ENCODE measurements at regions not wholly inside any gene's neighbourhood (a gene's known extent, or its start where the extent isn't known, plus 50 kb on each side); places are given as distances from the start of the nearest gene placed in this dataset.

DNA sequence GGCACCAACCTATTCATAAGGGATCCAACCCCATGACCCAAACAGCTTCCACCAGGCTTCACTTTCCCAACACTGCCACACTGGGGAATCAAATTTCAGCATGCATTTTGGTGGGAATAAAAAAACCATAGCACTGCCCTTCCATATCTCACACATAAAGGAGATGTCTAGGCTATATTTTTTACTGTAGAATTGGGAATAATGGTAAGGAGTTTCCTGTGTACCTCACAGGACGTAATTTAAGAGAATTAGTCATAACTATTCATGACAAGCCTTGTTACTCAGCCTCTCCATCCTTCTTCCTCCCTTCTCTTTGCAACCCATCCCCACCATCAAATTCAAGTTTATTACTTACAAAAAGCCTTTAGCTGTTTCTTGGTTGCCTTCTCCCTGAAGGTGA lies 352.1 kb downstream of the MLLT3 start:
- TF ChIP-seq Cebpa-rat (IDR thresholded peaks at IDR 0.05) = no peak
- peaks cover 12% of the 10 kb centered on the region for H3K9me3 ChIP-seq
- H3K9ac ChIP-seq = no peak overlapping the region
- no peaks in the 10 kb centered on the region for H3K27me3 ChIP-seq
- H3K4me2 ChIP-seq = no peak overlapping the region
- no peaks in the 10 kb centered on the region for H4K20me1 ChIP-seq
- H3K4me1 ChIP-seq = no peaks in the 10 kb centered on the region
- H3K4me3 ChIP-seq = no peak overlapping the region
- H3K36me3 ChIP-seq = no peaks in the 10 kb centered on the region
- H3K27ac ChIP-seq = no peak overlapping the region

DNA sequence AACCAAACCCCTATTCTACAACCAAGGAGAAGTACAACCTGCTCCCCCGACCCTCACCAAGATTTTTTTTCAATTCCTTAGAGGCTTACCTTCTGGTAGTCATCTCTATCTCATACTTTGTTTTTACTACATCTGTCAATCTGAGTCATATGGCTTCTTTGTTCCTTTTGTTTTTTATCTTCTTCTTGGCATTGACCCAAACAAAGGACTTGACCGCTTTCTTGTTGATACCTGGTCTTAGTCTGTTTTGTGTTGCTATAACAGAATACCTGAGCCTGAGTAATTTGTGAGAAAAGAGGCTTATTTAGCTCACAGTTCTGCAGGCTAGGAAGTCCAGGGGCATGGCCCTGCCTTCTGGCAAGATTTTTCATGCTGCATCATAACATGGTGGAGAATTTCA lies 352.7 kb downstream of the MLLT3 start:
- H3K27ac ChIP-seq = no peak overlapping the region
- no peaks in the 10 kb centered on the region for H4K20me1 ChIP-seq
- H3K9ac ChIP-seq = no peak overlapping the region
- H3K9me3 ChIP-seq = peaks cover 9% of the 10 kb centered on the region
- H3K36me3 ChIP-seq = no peaks in the 10 kb centered on the region
- no peak overlapping the region for H3K4me2 ChIP-seq
- no peaks in the 10 kb centered on the region for H3K27me3 ChIP-seq
- H3K4me3 ChIP-seq = no peak overlapping the region
- TF ChIP-seq Cebpa-rat (IDR thresholded peaks at IDR 0.05) = no peak
- H3K4me1 ChIP-seq = no peaks in the 10 kb centered on the region

DNA sequence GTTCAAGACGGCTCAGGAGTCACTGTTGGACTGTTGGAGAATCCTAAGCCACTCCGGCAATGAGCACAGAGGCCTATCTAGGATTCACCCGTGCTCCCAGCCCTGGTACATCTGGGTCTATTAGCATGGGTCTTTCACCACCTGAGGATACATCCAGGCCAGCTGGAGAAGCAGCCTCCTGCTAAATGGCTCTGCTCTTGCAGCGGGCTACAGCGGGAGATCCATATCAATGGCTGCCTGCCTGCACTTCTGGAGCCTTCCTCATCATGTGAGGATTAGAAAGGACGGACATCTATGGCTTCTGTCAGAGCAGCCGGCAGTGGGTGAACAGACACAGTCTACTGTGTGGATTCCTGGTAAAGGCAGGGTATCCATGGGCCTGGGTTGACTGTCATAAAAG lies 357.4 kb downstream of the MLLT3 start:
- TF ChIP-seq Cebpa-rat (IDR thresholded peaks at IDR 0.05) = no peak
- no peak overlapping the region for H3K27ac ChIP-seq
- H3K9ac ChIP-seq = no peak overlapping the region
- H4K20me1 ChIP-seq = no peaks in the 10 kb centered on the region
- no peaks in the 10 kb centered on the region for H3K4me1 ChIP-seq
- peaks cover 7% of the 10 kb centered on the region for H3K9me3 ChIP-seq
- no peak overlapping the region for H3K4me3 ChIP-seq
- H3K27me3 ChIP-seq = no peaks in the 10 kb centered on the region
- no peak overlapping the region for H3K4me2 ChIP-seq
- H3K36me3 ChIP-seq = no peaks in the 10 kb centered on the region

DNA sequence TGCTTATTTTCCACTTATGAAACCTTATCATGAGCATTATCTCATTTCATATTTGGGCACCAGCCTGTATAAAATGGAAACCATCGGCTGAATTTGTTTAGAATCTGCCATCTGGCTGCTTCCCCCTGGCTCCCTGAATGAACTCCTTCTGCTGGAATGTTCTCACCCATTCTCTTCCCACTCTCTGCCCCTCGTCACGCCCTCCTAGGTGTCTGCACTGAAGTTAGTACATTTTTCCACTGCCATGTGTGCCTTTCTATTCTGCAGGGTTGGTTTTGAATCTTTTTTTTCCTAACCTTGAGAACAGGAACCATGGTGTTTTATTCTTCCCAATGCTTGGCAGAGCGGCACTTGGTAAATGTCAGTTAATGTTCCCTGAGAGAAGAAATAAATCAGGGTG lies 359.7 kb downstream of the MLLT3 start:
- Histone ChIP-seq H3K4me2 (no peak overlapping the region), H4K20me1 (no peaks in the 10 kb centered on the region), H3K4me3 (no peak overlapping the region), H3K9ac (no peak overlapping the region), H3K27me3 (no peaks in the 10 kb centered on the region), H3K9me3 (peaks cover 7% of the 10 kb centered on the region), H3K27ac (no peak overlapping the region), H3K36me3 (no peaks in the 10 kb centered on the region), H3K4me1 (no peaks in the 10 kb centered on the region)
- TF ChIP-seq Cebpa-rat (IDR thresholded peaks at IDR 0.05) = no peak

DNA sequence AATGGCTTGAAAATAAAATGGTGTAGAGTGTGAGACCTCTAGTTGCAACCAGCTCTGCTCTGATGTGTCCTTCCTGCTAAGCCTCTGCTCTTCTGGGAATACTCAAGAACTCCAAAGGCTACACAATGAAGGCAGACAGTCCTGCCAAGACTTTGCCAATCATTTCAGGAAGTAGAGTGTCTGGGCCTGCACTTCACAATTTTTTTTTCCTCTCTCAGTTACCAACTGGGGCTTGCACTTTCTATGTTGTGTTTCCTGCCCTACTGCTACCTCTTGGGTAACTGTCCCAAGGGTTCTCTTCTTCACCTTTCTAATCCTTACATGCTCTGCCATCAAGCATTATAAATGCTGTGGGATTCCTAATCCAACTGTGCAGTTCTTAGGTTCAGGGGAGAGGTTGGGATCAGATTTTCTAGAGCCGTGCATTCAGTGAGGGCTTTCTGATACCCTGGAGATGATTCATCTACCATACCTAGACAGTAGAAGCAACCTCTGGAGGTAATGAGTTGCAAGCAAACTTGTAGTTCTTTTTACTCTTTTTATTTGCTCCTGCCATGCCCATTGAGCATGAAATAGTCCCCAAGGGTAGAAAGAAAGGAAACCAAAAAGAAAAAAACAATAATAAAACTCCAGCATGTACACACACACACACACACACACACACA lies 365.9 kb downstream of the MLLT3 start:
- peak overlapping the region; percentile 20 for H3K4me2 ChIP-seq
- H3K4me1 ChIP-seq = peaks cover 13% of the 10 kb centered on the region
- no peaks in the 10 kb centered on the region for H3K9me3 ChIP-seq
- no peak overlapping the region for H3K9ac ChIP-seq
- no peak for TF ChIP-seq Cebpa-rat (IDR thresholded peaks at IDR 0.05)
- H3K27ac ChIP-seq = no peak overlapping the region
- no peaks in the 10 kb centered on the region for H4K20me1 ChIP-seq
- H3K4me3 ChIP-seq = no peak overlapping the region
- H3K36me3 ChIP-seq = no peaks in the 10 kb centered on the region
- no peaks in the 10 kb centered on the region for H3K27me3 ChIP-seq

DNA sequence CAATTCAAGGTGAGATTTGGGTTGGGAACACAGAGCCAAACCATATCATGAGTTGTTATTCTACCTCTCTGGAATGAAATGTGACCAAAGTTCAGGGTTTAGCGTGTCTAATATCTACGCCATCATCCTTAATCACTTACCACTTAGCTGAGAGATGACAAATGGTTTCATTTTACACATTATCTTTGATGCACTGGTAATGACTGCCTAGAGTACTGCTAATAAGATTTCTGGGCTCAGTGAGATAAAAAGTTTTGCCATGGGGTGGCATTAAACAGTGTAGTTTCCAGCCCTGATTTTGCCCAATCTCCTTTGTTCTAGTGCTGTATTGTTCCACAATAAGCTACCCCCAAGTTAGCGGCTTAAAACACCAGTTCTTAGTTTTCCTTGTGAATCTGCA lies 367.2 kb downstream of the MLLT3 start:
- Histone ChIP-seq H3K27ac (no peak overlapping the region), H3K4me3 (no peak overlapping the region), H4K20me1 (no peaks in the 10 kb centered on the region), H3K9ac (no peak overlapping the region), H3K9me3 (no peaks in the 10 kb centered on the region), H3K27me3 (no peaks in the 10 kb centered on the region), H3K36me3 (no peaks in the 10 kb centered on the region), H3K4me1 (peaks cover 13% of the 10 kb centered on the region), H3K4me2 (no peak overlapping the region)
- TF ChIP-seq Cebpa-rat (IDR thresholded peaks at IDR 0.05) = no peak

DNA sequence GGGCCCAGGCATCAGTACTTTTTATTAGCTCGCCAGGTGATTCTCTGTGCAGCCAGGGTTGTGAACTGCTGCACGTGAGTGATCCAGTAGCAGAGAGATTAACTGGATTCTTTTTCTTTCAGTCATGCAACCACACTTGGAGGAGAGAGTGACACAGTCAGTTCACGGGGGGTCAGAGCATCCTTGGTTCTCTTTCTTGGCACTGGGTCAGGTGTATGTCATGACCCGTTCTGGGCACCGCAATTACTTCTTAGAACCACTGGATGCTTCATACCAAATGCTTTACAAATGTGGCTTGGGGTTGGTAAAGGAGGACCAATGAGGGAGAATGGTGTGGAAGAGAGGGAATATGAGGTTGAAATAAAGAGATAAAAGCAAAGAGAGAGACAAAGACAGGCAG lies 368.7 kb downstream of the MLLT3 start:
- no peak overlapping the region for H3K4me3 ChIP-seq
- no peak for TF ChIP-seq Cebpa-rat (IDR thresholded peaks at IDR 0.05)
- H3K9me3 ChIP-seq = 0 out of 2 replicates have a peak, but pooled peaks cover under 1% of the 10 kb centered on the region

DNA sequence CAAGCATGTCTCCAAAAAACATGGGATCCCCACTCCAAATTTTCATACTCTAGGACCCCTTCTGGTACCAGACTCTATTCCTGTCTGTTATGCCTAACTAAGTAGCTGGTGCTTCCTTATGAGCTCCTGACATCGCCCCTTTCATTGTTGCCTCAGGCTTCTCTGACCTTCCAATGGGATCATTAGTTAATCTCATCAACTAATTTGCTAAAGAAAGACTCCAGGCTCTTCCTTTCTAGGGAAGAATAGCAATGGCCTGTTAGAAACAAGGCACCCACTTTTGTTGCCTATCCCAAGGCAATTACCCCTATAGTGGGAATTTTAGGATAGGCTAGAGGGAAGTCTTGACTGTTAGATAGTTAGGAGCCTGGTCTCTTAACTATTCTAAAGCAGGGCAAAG lies 369.5 kb downstream of the MLLT3 start:
- Histone ChIP-seq H3K27me3 (no peaks in the 10 kb centered on the region), H4K20me1 (no peaks in the 10 kb centered on the region), H3K4me1 (peaks cover 13% of the 10 kb centered on the region), H3K4me3 (no peak overlapping the region), H3K9ac (no peak overlapping the region), H3K27ac (no peak overlapping the region), H3K36me3 (no peaks in the 10 kb centered on the region), H3K9me3 (0 out of 2 replicates have a peak, but pooled peaks cover 6% of the 10 kb centered on the region), H3K4me2 (no peak overlapping the region)
- TF ChIP-seq Cebpa-rat (IDR thresholded peaks at IDR 0.05) = no peak

More for the DNA sequence above, 368.7 kb downstream of the MLLT3 start:
- Histone ChIP-seq H4K20me1 (no peaks in the 10 kb centered on the region), H3K4me1 (peaks cover 13% of the 10 kb centered on the region), H3K27me3 (no peaks in the 10 kb centered on the region), H3K36me3 (no peaks in the 10 kb centered on the region), H3K9ac (no peak overlapping the region), H3K4me2 (no peak overlapping the region), H3K27ac (no peak overlapping the region)

DNA sequence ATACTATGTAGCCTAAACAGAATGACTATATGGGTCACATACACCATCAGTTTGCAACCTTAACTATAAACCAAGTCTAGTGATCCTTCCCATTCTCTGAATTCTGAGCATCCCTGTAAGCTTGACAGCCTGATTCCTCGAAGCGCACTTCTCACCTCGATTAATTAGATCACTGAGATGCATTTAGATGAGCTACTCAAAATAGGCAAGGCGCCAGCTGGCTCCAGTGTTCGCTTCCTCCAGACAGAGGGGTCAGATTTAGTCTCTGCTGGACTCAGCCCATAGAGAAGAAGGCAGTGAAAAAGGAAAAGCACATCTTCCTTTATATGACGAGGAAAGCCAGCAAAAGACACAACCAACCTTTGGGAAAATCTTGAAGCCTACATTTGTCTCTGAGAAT lies 371.5 kb downstream of the MLLT3 start:
- Histone ChIP-seq H3K27ac (no peak overlapping the region), H3K9ac (no peak overlapping the region), H3K36me3 (no peaks in the 10 kb centered on the region), H3K27me3 (no peaks in the 10 kb centered on the region), H3K4me3 (no peak overlapping the region), H3K4me1 (0 out of 2 replicates have a peak, but pooled peaks cover under 1% of the 10 kb centered on the region), H4K20me1 (no peaks in the 10 kb centered on the region), H3K4me2 (no peak overlapping the region), H3K9me3 (0 out of 2 replicates have a peak, but pooled peaks cover 6% of the 10 kb centered on the region)
- TF ChIP-seq Cebpa-rat (IDR thresholded peaks at IDR 0.05) = no peak

DNA sequence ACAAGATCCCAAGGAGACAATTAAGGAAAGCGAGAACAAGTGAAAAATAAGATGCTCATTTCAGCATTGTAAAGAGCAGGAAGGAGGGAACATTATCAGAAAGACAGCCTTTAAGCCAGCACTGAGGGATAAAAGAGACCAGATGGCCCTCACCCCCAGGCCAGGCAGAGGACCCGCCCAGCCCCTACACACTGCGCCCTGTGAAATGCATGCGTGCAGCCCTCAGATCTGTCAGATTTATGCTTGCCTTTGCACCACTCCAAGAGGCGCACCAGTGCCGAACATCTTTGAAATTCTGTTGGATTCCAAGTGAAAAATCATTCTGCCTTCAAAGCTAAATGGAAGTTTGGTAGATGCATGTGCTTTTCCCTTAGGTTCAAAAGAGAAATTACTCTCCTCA lies 378.0 kb downstream of the MLLT3 start:
- Histone ChIP-seq H3K4me1 (peaks cover 20% of the 10 kb centered on the region), H3K27ac (no peak overlapping the region)

More for the DNA sequence above, 378.0 kb downstream of the MLLT3 start:
- Histone ChIP-seq H3K27me3 (no peaks in the 10 kb centered on the region), H3K36me3 (no peaks in the 10 kb centered on the region), H3K4me3 (no peak overlapping the region), H3K9me3 (0 out of 2 replicates have a peak, but pooled peaks cover 6% of the 10 kb centered on the region), H3K9ac (no peak overlapping the region), H3K4me2 (no peak overlapping the region), H4K20me1 (no peaks in the 10 kb centered on the region)
- TF ChIP-seq Cebpa-rat (IDR thresholded peaks at IDR 0.05) = no peak
